IMR-90 (cell line): ENCODE measurements at regions not wholly inside any gene's neighbourhood (a gene's known extent, or its start where the extent isn't known, plus 50 kb on each side); places are given as distances from the start of the nearest gene placed in this dataset.
A peak's percentile ranks its signal among the peaks of the same experiment; 100 is the strongest.

Source experiments
- ATAC-seq: fragments of 200-7000 bp; cut with Tn5 transposase; 2 replicates; pipeline ENCODE4 v1.9.1; 2020; ENCODE audit warnings: low read depth, mild to moderate bottlenecking, moderate library complexity
- BruUV-seq: library from RNA; stranded (reverse); fragments of 400-500 nt; replicated peaks from 2 replicates; lab custom pipeline; 2021; lab: Mats Ljungman, UMichigan
- CTCF ChIA-PET: fragments of 300-600 bp; formaldehyde crosslinking; extraction: SDS; loops from one replicate; lab custom pipeline; 2021; ENCODE audit warnings: antibody characterized with exemption; lab: Yijun Ruan, JAX
- POLR2A ChIA-PET: fragments of 300-600 bp; sonication (Branson Sonifier 250); formaldehyde crosslinking; loops from one replicate; lab custom pipeline; 2022; ENCODE audit warnings: antibody characterized with exemption; ENCODE audit not compliant: unreplicated experiment; lab: Charles Lee
- DNase-seq: peaks from one replicate; pipeline ENCODE4 v3.0.0; 2013
- H2AFZ ChIP-seq: replicated peaks from 2 replicates; pipeline ENCODE3; 2013; ENCODE audit warnings: low read length, mild to moderate bottlenecking; ENCODE audit not compliant: poor library complexity
- H2AK5ac ChIP-seq: 2 replicates; pipeline ENCODE4 v1.6.1; 2013; ENCODE audit warnings: low read depth, low read length, inconsistent platforms
- H2AK9ac ChIP-seq: replicated peaks from 2 replicates; pipeline ENCODE3; 2013; ENCODE audit warnings: mild to moderate bottlenecking, low read depth, low read length, moderate library complexity; ENCODE audit not compliant: poor library complexity
- H2BK120ac ChIP-seq: 2 replicates; pipeline ENCODE4 v1.6.1; 2013; ENCODE audit warnings: low read depth, low read length, inconsistent platforms
- H2BK15ac ChIP-seq: 3 replicates; pipeline ENCODE4 v1.6.1; 2013; ENCODE audit warnings: low read depth, low read length, inconsistent platforms
- H2BK20ac ChIP-seq: 2 replicates; pipeline ENCODE4 v1.6.1; 2013; ENCODE audit warnings: low read depth, mild to moderate bottlenecking, inconsistent platforms, low read length, moderate library complexity
- H2BK5ac ChIP-seq: 2 replicates; pipeline ENCODE4 v1.6.1; 2013; ENCODE audit warnings: mild to moderate bottlenecking, low read depth, low read length, inconsistent platforms; ENCODE audit not compliant: poor library complexity, severe bottlenecking
- H3K14ac ChIP-seq: replicated peaks from 2 replicates; pipeline ENCODE4 v1.6.1; 2013; ENCODE audit warnings: low read depth, low read length, inconsistent platforms
- H3K18ac ChIP-seq: 2 replicates; pipeline ENCODE4 v1.6.1; 2013; ENCODE audit warnings: low read depth, low read length, control low read depth
- H3K23ac ChIP-seq: 2 replicates; pipeline ENCODE4 v1.6.1; 2013; ENCODE audit warnings: low read depth, low read length, inconsistent platforms
- H3K27ac ChIP-seq: 2 replicates; pipeline ENCODE4 v1.5.1; 2013; ENCODE audit warnings: mild to moderate bottlenecking, control low read depth, low read length; ENCODE audit not compliant: insufficient read depth
- H3K27me3 ChIP-seq: 2 replicates; pipeline ENCODE4 v1.6.1; 2013; ENCODE audit warnings: low read length; ENCODE audit not compliant: control insufficient read depth, insufficient read depth
- H3K36me3 ChIP-seq: 2 replicates; pipeline ENCODE4 v1.6.1; 2013; ENCODE audit warnings: low read length, mixed read lengths; ENCODE audit not compliant: control insufficient read depth, insufficient read depth
- H3K4ac ChIP-seq: 2 replicates; pipeline ENCODE4 v1.6.1; 2013; ENCODE audit warnings: low read depth, low read length, inconsistent platforms
- H3K4me1 ChIP-seq: 2 replicates; pipeline ENCODE4 v1.6.1; 2013; ENCODE audit warnings: low read length, mixed read lengths; ENCODE audit not compliant: control insufficient read depth, insufficient read depth
- H3K4me2 ChIP-seq: 2 replicates; pipeline ENCODE4 v1.6.1; 2013; ENCODE audit warnings: low read depth, mild to moderate bottlenecking, control low read depth, low read length, moderate library complexity
- H3K4me3 ChIP-seq: 2 replicates; pipeline ENCODE4 v1.5.1; 2013; ENCODE audit warnings: low read depth, mild to moderate bottlenecking, control low read depth, low read length, moderate library complexity; ENCODE audit not compliant: insufficient read depth
- H3K56ac ChIP-seq: 2 replicates; pipeline ENCODE4 v1.6.1; 2013; ENCODE audit warnings: low read length, inconsistent platforms; ENCODE audit not compliant: insufficient read depth; ENCODE audit errors: extremely low read depth
- H3K79me1 ChIP-seq, 2 experiments: 2 replicates each; pipeline ENCODE4 v1.6.1; 2013; ENCODE audit warnings: low read length in 2 of 2, inconsistent platforms in 1 of 2, low read depth in 1 of 2
- H3K9ac ChIP-seq: 2 replicates; pipeline ENCODE4 v1.6.1; 2013; ENCODE audit warnings: low read depth, low read length, control low read depth
- H3K9me1 ChIP-seq: 2 replicates; pipeline ENCODE4 v1.6.1; 2013; ENCODE audit warnings: low read length, inconsistent platforms; ENCODE audit not compliant: insufficient read depth
- H3K9me3 ChIP-seq: 2 replicates; pipeline ENCODE4 v1.6.1; 2013; ENCODE audit warnings: low read length; ENCODE audit not compliant: control insufficient read depth, insufficient read depth
- H4K20me1 ChIP-seq: 2 replicates; pipeline ENCODE4 v1.6.1; 2013; ENCODE audit warnings: low read length, inconsistent platforms; ENCODE audit not compliant: insufficient read depth
- H4K5ac ChIP-seq: 2 replicates; pipeline ENCODE4 v1.6.1; 2013; ENCODE audit warnings: mild to moderate bottlenecking, low read depth, low read length, control low read depth
- H4K8ac ChIP-seq, 2 experiments: 2 replicates each; pipeline ENCODE4 v1.6.1; 2013; ENCODE audit warnings: low read depth in 2 of 2, low read length in 2 of 2, control low read depth in 1 of 2, inconsistent platforms in 1 of 2
- H4K91ac ChIP-seq: 2 replicates; pipeline ENCODE4 v1.6.1; 2013; ENCODE audit warnings: low read depth, low read length, inconsistent platforms; ENCODE audit not compliant: insufficient read depth
- BHLHE40 ChIP-seq: fragments of 150-350 bp; IDR thresholded peaks from 2 replicates; pipeline ENCODE4 v1.6.1; 2016; ENCODE audit warnings: mild to moderate bottlenecking, low read depth, low read length
- CEBPB ChIP-seq: IDR thresholded peaks from 2 replicates; pipeline ENCODE4 v1.6.1; 2012; ENCODE audit warnings: low read depth, low read length, improper control_type of control experiment
- CHD1 ChIP-seq: IDR thresholded peaks from 2 replicates; pipeline ENCODE4 v1.6.1; 2012; ENCODE audit warnings: low read depth, low read length, improper control_type of control experiment
- FOS ChIP-seq: fragments of 150-350 bp; IDR thresholded peaks from 2 replicates; pipeline ENCODE4 v1.6.1; 2016; ENCODE audit warnings: low read depth, low read length
- MAFK ChIP-seq: IDR thresholded peaks from 2 replicates; pipeline ENCODE4 v1.6.1; 2012; ENCODE audit warnings: low read depth, low read length, improper control_type of control experiment
- MAZ ChIP-seq: IDR thresholded peaks from 2 replicates; pipeline ENCODE4 v1.6.1; 2012; ENCODE audit warnings: low read depth, mild to moderate bottlenecking, low read length, improper control_type of control experiment, moderate library complexity, borderline replicate concordance
- MXI1 ChIP-seq: IDR thresholded peaks from 2 replicates; pipeline ENCODE4 v1.6.1; 2012; ENCODE audit warnings: low read depth, mild to moderate bottlenecking, low read length, moderate library complexity, borderline replicate concordance
- NFE2L2 ChIP-seq: fragments of 150-350 bp; IDR thresholded peaks from 2 replicates; pipeline ENCODE4 v1.6.1; 2016; ENCODE audit warnings: low read depth, mild to moderate bottlenecking, low read length
- POLR2A ChIP-seq: IDR thresholded peaks from 2 replicates; pipeline ENCODE4 v1.6.1; 2012; ENCODE audit warnings: mild to moderate bottlenecking, low read depth, low read length
- RAD21 ChIP-seq: IDR thresholded peaks from 2 replicates; pipeline ENCODE4 v1.6.1; 2012; ENCODE audit warnings: low read length, improper control_type of control experiment
- RCOR1 ChIP-seq: IDR thresholded peaks from 2 replicates; pipeline ENCODE4 v1.6.1; 2012; ENCODE audit warnings: mild to moderate bottlenecking, low read length, improper control_type of control experiment; ENCODE audit not compliant: insufficient replicate concordance
- RFX5 ChIP-seq: IDR thresholded peaks from 2 replicates; pipeline ENCODE4 v1.8.0; 2012; ENCODE audit warnings: low read depth, mild to moderate bottlenecking, low read length, moderate library complexity
- SMC3 ChIP-seq: fragments of 150-350 bp; IDR thresholded peaks from 2 replicates; pipeline ENCODE4 v1.6.1; 2016; ENCODE audit warnings: low read depth, mild to moderate bottlenecking, antibody characterized with exemption, low read length, moderate library complexity
- WGBS, 2 experiments: methylation state at CpG; one replicate each; pipeline versions ENCODE4 v1.1.5 to v1.1.7; 2013; ENCODE audit warnings: missing lambda C conversion rate in 2 of 2; ENCODE audit not compliant: insufficient read length in 1 of 2; ENCODE audit errors: extremely low coverage in 2 of 2; 5-methylcytosine and 5-hydroxymethylcytosine counted together
- dilution Hi-C: fragments of 300-500 bp; cut with HindIII; formaldehyde crosslinking; loops from one replicate; pipeline ENCODE4 v1.14.3; 2018; ENCODE audit warnings: low sequenced_read_pairs; ENCODE audit not compliant: unreplicated experiment
- in situ Hi-C: fragments of 300-500 bp; cut with MboI; formaldehyde crosslinking; loops from 3 replicates; pipeline ENCODE4 v1.14.3; 2019; ENCODE audit warnings: low sequenced_read_pairs, inconsistent platforms, mixed read lengths
- intact Hi-C: fragments of 100-400 bp; cut with micrococcal nuclease; formaldehyde crosslinking; loops from 2 replicates; pipeline ENCODE4 v1.10.0; 2022
- TF ChIP-seq, protein P1 (sequence below): fragments of 150-350 bp; IDR thresholded peaks from 2 replicates; pipeline ENCODE4 v1.6.1; 2017; ENCODE audit warnings: mild to moderate bottlenecking, antibody characterized with exemption, low read length, low read depth
- TF ChIP-seq, protein P2 (sequence below): conservative IDR thresholded peaks from 2 replicates; pipeline ENCODE4 v1.5.1; 2012; ENCODE audit warnings: mild to moderate bottlenecking, low read depth, low read length, improper control_type of control experiment
- TF ChIP-seq, protein P3 (sequence below): fragments of 150-350 bp; IDR thresholded peaks from 2 replicates; pipeline ENCODE4 v1.6.1; 2016; ENCODE audit warnings: low read depth, mild to moderate bottlenecking, low read length, moderate library complexity, borderline replicate concordance

DNA sequence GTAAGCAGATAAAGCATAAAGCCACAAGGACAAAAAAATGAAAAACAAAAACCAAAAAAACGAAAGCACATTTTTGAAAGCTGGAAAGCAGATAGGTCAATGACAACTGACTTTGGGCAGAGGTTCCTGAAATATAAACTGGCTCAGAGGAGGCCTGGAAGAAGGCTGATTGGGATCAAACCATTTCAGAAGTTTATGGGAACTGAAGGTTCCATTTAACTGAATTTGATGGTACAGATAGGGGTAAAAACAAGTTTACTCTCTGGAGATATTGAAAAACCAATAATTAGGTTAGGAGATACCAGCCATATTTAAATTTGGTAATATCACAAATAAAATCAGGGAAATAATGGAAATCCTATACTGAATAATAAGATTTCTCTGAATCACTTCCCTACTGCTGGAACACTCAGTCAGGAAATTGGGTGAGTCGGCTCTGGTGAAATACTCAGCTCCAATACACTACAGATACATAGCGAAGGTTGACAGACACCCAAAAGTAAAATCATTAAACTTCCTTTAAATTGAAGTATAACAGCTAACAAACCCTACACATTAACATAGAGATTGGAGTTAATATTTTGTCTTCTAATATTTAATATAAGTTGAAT, 1584.3 kb downstream of the STIM2 start:
- in situ Hi-C loops (no loop called here), dilution Hi-C loops (no loop called here), intact Hi-C loops (no loop called here)
- H3K36me3 ChIP-seq = no peaks in the 10 kb centered on the region
- ChIA-PET POLR2A (no interaction called here), CTCF (interaction anchor here (1.3 kb wide), 1 partner anchor 10 kb away, joined by 4 read pairs; no protein-coding TSS in a partner anchor)
- H2BK20ac ChIP-seq = no peak overlapping the region
- no peak overlapping the region for H3K4me2 ChIP-seq
- H3K9me1 ChIP-seq = no peaks in the 10 kb centered on the region
- no peak overlapping the region; the same call in 1 of the 2 replicates for H3K18ac ChIP-seq
- WGBS, 2 experiments = no CpG with 5 or more reads among the region's 3 CpGs
- H4K8ac ChIP-seq = no peak overlapping the region
- H3K23ac ChIP-seq = no peak overlapping the region
- no peak overlapping the region for H3K4ac ChIP-seq
- no peaks in the 10 kb centered on the region for H3K9me3 ChIP-seq
- no peak overlapping the region for H2BK120ac ChIP-seq
- no TSS peak for BruUV-seq
- ATAC-seq = peak; percentile 40; the same call in 1 of the 2 replicates
- TF ChIP-seq, protein P1, sequence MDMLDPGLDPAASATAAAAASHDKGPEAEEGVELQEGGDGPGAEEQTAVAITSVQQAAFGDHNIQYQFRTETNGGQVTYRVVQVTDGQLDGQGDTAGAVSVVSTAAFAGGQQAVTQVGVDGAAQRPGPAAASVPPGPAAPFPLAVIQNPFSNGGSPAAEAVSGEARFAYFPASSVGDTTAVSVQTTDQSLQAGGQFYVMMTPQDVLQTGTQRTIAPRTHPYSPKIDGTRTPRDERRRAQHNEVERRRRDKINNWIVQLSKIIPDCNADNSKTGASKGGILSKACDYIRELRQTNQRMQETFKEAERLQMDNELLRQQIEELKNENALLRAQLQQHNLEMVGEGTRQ = no peak
- TF ChIP-seq RFX5 = no peak
- no peak for TF ChIP-seq NFE2L2
- TF ChIP-seq CHD1 = no peak
- TF ChIP-seq MAFK = no peak
- no peak for TF ChIP-seq FOS
- TF ChIP-seq BHLHE40 = no peak
- no peak for TF ChIP-seq RCOR1
- TF ChIP-seq MAZ = no peak
- no peak for TF ChIP-seq CEBPB
- TF ChIP-seq RAD21 = no peak
- TF ChIP-seq, protein P2, sequence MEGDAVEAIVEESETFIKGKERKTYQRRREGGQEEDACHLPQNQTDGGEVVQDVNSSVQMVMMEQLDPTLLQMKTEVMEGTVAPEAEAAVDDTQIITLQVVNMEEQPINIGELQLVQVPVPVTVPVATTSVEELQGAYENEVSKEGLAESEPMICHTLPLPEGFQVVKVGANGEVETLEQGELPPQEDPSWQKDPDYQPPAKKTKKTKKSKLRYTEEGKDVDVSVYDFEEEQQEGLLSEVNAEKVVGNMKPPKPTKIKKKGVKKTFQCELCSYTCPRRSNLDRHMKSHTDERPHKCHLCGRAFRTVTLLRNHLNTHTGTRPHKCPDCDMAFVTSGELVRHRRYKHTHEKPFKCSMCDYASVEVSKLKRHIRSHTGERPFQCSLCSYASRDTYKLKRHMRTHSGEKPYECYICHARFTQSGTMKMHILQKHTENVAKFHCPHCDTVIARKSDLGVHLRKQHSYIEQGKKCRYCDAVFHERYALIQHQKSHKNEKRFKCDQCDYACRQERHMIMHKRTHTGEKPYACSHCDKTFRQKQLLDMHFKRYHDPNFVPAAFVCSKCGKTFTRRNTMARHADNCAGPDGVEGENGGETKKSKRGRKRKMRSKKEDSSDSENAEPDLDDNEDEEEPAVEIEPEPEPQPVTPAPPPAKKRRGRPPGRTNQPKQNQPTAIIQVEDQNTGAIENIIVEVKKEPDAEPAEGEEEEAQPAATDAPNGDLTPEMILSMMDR = no peak
- no peak for TF ChIP-seq SMC3
- TF ChIP-seq POLR2A = no peak
- TF ChIP-seq MXI1 = no peak
- TF ChIP-seq, protein P3, sequence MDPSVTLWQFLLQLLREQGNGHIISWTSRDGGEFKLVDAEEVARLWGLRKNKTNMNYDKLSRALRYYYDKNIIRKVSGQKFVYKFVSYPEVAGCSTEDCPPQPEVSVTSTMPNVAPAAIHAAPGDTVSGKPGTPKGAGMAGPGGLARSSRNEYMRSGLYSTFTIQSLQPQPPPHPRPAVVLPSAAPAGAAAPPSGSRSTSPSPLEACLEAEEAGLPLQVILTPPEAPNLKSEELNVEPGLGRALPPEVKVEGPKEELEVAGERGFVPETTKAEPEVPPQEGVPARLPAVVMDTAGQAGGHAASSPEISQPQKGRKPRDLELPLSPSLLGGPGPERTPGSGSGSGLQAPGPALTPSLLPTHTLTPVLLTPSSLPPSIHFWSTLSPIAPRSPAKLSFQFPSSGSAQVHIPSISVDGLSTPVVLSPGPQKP = no peak
- no peak overlapping the region for H4K91ac ChIP-seq
- H3K56ac ChIP-seq = no peak overlapping the region
- H3K4me3 ChIP-seq = no peak overlapping the region
- H3K27ac ChIP-seq = no peak overlapping the region
- H2AK9ac ChIP-seq = no peak overlapping the region
- H4K20me1 ChIP-seq = no peaks in the 10 kb centered on the region
- no peaks in the 10 kb centered on the region; the same call in 1 of the 2 replicates for H3K4me1 ChIP-seq
- H2BK15ac ChIP-seq = no peak overlapping the region
- no peak overlapping the region for H2BK5ac ChIP-seq
- no peak overlapping the region for H2AFZ ChIP-seq
- no peak overlapping the region for H2AK5ac ChIP-seq
- H3K9ac ChIP-seq = no peak overlapping the region
- no peak overlapping the region for H4K5ac ChIP-seq
- H3K14ac ChIP-seq = no peak overlapping the region
- H3K27me3 ChIP-seq = no peaks in the 10 kb centered on the region
- peak; percentile 56 for DNase-seq
- no peaks in the 10 kb centered on the region for H3K79me1 ChIP-seq
